ENCODE measurements at regions not wholly inside any gene's neighbourhood (a gene's known extent, or its start where the extent isn't known, plus 50 kb on each side); places are given as distances from the start of the nearest gene placed in this dataset.

DNA sequence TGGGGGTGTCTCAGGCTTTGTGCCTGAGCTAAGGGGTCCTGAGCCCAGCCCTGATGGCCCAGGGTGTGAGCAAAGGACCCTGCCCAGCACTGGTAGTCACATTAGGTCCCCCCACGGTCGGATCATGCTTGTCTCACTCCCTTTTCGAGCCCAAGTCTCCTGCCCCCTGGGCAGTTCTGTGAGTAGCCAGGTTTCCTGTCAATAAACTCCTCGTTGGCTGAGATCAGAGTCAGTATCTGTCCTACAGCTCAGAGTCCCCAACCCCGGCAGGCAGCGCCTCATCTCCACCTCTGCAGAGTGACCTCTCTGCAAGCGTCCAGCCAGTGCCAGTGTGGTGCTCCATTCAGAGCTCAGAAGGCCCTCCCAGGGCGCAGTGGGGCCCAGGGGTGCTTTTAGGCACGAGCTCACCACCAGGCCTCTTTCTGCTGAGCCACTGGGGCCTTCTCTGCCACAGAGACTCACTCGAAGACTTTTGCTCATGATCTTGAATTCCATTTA is 93.7 kb upstream of the PMEPA1 start (continued):
- TF ChIP-seq REST (IDR thresholded peaks at IDR 0.05; ENCODE audit: unreplicated experiment) (no peak), EZH2 (IDR thresholded peaks at IDR 0.05; ENCODE audit: low read depth, unreplicated experiment) (no peak), CREB1 (CRISPR knock-in tag; IDR thresholded peaks at IDR 0.05; ENCODE audit: low read depth) (no peak)

- no peak overlapping the region for H2AFZ ChIP-seq
- Mint-ChIP-seq H3K27me3 (ENCODE audit: insufficient read depth, low read depth, poor library complexity) (no peaks in the 10 kb centered on the region), H3K27ac (no peak overlapping the region), H3K9me3 (no peaks in the 10 kb centered on the region; the same call in 1 of the 3 replicates), H3K36me3 (ENCODE audit: low read depth) (no peaks in the 10 kb centered on the region), H3K4me1 (0 out of 3 replicates have a peak, but pooled peaks cover 3% of the 10 kb centered on the region), H3K4me3 (no peak overlapping the region)
- ATAC-seq = no peak
- H3K36me3 ChIP-seq (ENCODE audit: insufficient read depth) = no peaks in the 10 kb centered on the region
- no peaks in the 10 kb centered on the region for H3K27me3 ChIP-seq (ENCODE audit: insufficient read depth)
- H3K27ac ChIP-seq (ENCODE audit: low read depth) = no peak overlapping the region
- no peak for DNase-seq (ENCODE audit: low spot score)
- H3F3A ChIP-seq (replicated peaks; ENCODE audit: low read depth) = no peaks in the 10 kb centered on the region
- no peaks in the 10 kb centered on the region for H3K4me1 ChIP-seq (ENCODE audit: insufficient read depth)
- no peaks in the 10 kb centered on the region for H3K79me2 ChIP-seq (replicated peaks; ENCODE audit: insufficient read depth)
- H3K9me2 ChIP-seq (ENCODE audit: insufficient read depth) = no peaks in the 10 kb centered on the region
- H3K4me2 ChIP-seq = no peak overlapping the region
- no peak overlapping the region for H3K4me3 ChIP-seq
- no peaks in the 10 kb centered on the region for H4K20me1 ChIP-seq (replicated peaks; ENCODE audit: insufficient read depth)
- TF ChIP-seq REST (IDR thresholded peaks at IDR 0.05; ENCODE audit: unreplicated experiment) (no peak), STAT1 (IDR thresholded peaks at IDR 0.05; ENCODE audit: unreplicated experiment) (no peak), EZH2 (IDR thresholded peaks at IDR 0.05; ENCODE audit: low read depth, unreplicated experiment) (no peak), POLR2AphosphoS5 (IDR thresholded peaks at IDR 0.05; ENCODE audit: low read depth) (no peak), CREB1 (CRISPR knock-in tag; IDR thresholded peaks at IDR 0.05; ENCODE audit: low read depth) (no peak), ZNF331 (CRISPR knock-in tag; IDR thresholded peaks at IDR 0.05; ENCODE audit: low read depth) (no peak), CTCF (conservative IDR thresholded peaks at IDR 0.05; ENCODE audit: low read depth in 2 of 2) (no peak), NANOG (IDR thresholded peaks at IDR 0.05; ENCODE audit: borderline replicate concordance) (no peak)
Measured at GRCh38 chr20:57802765-57803507, 93.1 kb upstream of the PMEPA1 start.
